HCT116 (cell line): ENCODE measurements at regions not wholly inside any gene's neighbourhood (a gene's known extent, or its start where the extent isn't known, plus 50 kb on each side); places are given as distances from the start of the nearest gene placed in this dataset.

Experiments used
- CEBPB ChIP-seq: IDR thresholded peaks from 2 replicates; pipeline ENCODE4 v1.6.1; 2012; ENCODE audit warnings: low read depth
- EGR1 ChIP-seq: IDR thresholded peaks from 2 replicates; pipeline ENCODE4 v1.6.1; 2012; ENCODE audit warnings: low read depth
- ELF1 ChIP-seq: IDR thresholded peaks from 2 replicates; pipeline ENCODE4 v1.6.1; 2012; ENCODE audit warnings: low read depth, borderline replicate concordance
- EZH2 ChIP-seq: fragments of 200-600 bp; sonication (generic); IDR thresholded peaks from 2 replicates; pipeline ENCODE4 v1.6.1; 2017; ENCODE audit warnings: antibody characterized with exemption, mixed run types
- FOSL1 ChIP-seq: IDR thresholded peaks from 2 replicates; pipeline ENCODE4 v1.6.1; 2012; ENCODE audit warnings: low read depth
- POLR2A ChIP-seq: IDR thresholded peaks from 2 replicates; pipeline ENCODE4 v1.7.0; 2011; ENCODE audit warnings: borderline replicate concordance; ENCODE audit not compliant: insufficient read depth, insufficient read length; ENCODE audit errors: extremely low read depth
- POLR2AphosphoS5 ChIP-seq: IDR thresholded peaks from 2 replicates; pipeline ENCODE4 v1.6.1; 2011; ENCODE audit warnings: mild to moderate bottlenecking, low read depth, low read length, moderate library complexity
- RAD21 ChIP-seq: IDR thresholded peaks from 2 replicates; pipeline ENCODE4 v1.6.1; 2012; ENCODE audit warnings: low read depth, mild to moderate bottlenecking
- SP1 ChIP-seq: IDR thresholded peaks from 2 replicates; pipeline ENCODE4 v1.6.1; 2012; ENCODE audit warnings: low read depth
- ZFX ChIP-seq: fragments of 450-650 bp; IDR thresholded peaks from 2 replicates; pipeline ENCODE4 v1.6.1; 2017
- TF ChIP-seq, protein P1 (sequence below), 3 experiments: fragments of 200-600 bp in 1 of 3; sonication (generic) in 1 of 3; IDR thresholded peaks in 2 of 3; conservative IDR thresholded peaks in 1 of 3; 2 replicates each; pipeline ENCODE4 v1.5.1; 2012 to 2017; ENCODE audit warnings: low read depth in 2 of 3, low read length in 2 of 3, antibody characterized with exemption in 1 of 3, borderline replicate concordance in 1 of 3, control low read depth in 1 of 3, mild to moderate bottlenecking in 1 of 3, mixed read lengths in 1 of 3, mixed run types in 1 of 3, moderate library complexity in 1 of 3; ENCODE audit not compliant: insufficient read depth in 1 of 3
- TF ChIP-seq, protein P2 (sequence below): IDR thresholded peaks from 2 replicates; pipeline ENCODE4 v1.6.1; 2012
- TF ChIP-seq, protein P3 (sequence below): IDR thresholded peaks from 2 replicates; pipeline ENCODE4 v1.6.1; 2011; ENCODE audit warnings: mild to moderate bottlenecking, low read length, moderate library complexity; ENCODE audit not compliant: insufficient replicate concordance; ENCODE audit errors: extremely low read depth
- TF ChIP-seq, protein P4 (sequence below): IDR thresholded peaks from 2 replicates; pipeline ENCODE4 v1.6.1; 2012; ENCODE audit warnings: low read depth

DNA sequence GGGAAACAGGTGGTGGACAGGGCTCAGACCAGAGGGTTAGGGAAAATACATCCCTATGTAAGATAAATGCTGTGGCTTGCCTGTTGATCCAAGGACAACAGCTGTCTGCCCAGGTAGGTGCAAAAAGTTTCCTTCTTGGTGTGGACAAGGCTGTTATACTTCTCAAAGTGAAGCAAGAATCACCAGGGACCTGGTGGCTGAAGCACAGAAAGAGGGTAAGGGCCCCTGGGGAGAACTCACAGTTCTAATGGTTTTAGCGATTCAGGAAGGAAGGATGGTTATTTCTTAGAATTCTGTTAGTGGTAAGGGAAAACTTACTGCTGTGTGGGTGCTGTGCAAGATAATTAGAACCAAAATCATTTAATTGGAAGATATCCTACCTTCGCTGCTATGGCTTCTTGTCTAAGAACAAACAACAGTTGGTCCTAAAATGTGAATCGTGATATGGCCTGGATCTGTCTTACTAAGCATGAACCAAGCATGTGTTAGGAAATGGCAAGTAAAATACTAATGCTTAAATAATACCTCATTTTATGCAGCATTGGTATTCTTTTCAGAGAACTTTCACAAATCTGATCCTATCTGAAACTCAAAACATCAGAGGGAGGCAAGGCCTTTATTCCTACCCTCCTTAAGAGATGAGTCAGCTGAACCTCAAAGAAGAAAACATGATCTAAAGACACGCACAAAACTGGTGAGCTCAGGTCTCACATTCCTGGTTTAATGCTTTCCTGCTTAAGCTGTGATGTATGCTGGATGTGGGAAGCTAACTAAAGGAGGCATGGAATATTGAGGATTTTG, 159.2 kb upstream of the THUMPD2 start:
- no peak for TF ChIP-seq ELF1
- no peak for TF ChIP-seq ZFX
- TF ChIP-seq, protein P1, sequence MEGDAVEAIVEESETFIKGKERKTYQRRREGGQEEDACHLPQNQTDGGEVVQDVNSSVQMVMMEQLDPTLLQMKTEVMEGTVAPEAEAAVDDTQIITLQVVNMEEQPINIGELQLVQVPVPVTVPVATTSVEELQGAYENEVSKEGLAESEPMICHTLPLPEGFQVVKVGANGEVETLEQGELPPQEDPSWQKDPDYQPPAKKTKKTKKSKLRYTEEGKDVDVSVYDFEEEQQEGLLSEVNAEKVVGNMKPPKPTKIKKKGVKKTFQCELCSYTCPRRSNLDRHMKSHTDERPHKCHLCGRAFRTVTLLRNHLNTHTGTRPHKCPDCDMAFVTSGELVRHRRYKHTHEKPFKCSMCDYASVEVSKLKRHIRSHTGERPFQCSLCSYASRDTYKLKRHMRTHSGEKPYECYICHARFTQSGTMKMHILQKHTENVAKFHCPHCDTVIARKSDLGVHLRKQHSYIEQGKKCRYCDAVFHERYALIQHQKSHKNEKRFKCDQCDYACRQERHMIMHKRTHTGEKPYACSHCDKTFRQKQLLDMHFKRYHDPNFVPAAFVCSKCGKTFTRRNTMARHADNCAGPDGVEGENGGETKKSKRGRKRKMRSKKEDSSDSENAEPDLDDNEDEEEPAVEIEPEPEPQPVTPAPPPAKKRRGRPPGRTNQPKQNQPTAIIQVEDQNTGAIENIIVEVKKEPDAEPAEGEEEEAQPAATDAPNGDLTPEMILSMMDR (IDR thresholded peaks at IDR 0.05 in 2 of 3, conservative IDR thresholded peaks at IDR 0.05 in 1 of 3; ENCODE audit: borderline replicate concordance in 1 of 3, insufficient read depth in 1 of 3, low read depth in 2 of 3, low read length in 2 of 3), result no peak
- no peak for TF ChIP-seq RAD21
- no peak for TF ChIP-seq EZH2
- TF ChIP-seq SP1, result no peak
- TF ChIP-seq POLR2AphosphoS5, result no peak
- TF ChIP-seq, protein P2, sequence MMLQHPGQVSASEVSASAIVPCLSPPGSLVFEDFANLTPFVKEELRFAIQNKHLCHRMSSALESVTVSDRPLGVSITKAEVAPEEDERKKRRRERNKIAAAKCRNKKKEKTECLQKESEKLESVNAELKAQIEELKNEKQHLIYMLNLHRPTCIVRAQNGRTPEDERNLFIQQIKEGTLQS, result no peak
- no peak for TF ChIP-seq POLR2A
- TF ChIP-seq FOSL1, result no peak
- TF ChIP-seq, protein P3, sequence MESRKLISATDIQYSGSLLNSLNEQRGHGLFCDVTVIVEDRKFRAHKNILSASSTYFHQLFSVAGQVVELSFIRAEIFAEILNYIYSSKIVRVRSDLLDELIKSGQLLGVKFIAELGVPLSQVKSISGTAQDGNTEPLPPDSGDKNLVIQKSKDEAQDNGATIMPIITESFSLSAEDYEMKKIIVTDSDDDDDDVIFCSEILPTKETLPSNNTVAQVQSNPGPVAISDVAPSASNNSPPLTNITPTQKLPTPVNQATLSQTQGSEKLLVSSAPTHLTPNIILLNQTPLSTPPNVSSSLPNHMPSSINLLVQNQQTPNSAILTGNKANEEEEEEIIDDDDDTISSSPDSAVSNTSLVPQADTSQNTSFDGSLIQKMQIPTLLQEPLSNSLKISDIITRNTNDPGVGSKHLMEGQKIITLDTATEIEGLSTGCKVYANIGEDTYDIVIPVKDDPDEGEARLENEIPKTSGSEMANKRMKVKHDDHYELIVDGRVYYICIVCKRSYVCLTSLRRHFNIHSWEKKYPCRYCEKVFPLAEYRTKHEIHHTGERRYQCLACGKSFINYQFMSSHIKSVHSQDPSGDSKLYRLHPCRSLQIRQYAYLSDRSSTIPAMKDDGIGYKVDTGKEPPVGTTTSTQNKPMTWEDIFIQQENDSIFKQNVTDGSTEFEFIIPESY, result no peak
- TF ChIP-seq EGR1, result no peak
- TF ChIP-seq CEBPB, result no peak
- TF ChIP-seq, protein P4, sequence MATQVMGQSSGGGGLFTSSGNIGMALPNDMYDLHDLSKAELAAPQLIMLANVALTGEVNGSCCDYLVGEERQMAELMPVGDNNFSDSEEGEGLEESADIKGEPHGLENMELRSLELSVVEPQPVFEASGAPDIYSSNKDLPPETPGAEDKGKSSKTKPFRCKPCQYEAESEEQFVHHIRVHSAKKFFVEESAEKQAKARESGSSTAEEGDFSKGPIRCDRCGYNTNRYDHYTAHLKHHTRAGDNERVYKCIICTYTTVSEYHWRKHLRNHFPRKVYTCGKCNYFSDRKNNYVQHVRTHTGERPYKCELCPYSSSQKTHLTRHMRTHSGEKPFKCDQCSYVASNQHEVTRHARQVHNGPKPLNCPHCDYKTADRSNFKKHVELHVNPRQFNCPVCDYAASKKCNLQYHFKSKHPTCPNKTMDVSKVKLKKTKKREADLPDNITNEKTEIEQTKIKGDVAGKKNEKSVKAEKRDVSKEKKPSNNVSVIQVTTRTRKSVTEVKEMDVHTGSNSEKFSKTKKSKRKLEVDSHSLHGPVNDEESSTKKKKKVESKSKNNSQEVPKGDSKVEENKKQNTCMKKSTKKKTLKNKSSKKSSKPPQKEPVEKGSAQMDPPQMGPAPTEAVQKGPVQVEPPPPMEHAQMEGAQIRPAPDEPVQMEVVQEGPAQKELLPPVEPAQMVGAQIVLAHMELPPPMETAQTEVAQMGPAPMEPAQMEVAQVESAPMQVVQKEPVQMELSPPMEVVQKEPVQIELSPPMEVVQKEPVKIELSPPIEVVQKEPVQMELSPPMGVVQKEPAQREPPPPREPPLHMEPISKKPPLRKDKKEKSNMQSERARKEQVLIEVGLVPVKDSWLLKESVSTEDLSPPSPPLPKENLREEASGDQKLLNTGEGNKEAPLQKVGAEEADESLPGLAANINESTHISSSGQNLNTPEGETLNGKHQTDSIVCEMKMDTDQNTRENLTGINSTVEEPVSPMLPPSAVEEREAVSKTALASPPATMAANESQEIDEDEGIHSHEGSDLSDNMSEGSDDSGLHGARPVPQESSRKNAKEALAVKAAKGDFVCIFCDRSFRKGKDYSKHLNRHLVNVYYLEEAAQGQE, result no peak
